ENCODE measurements at regions not wholly inside any gene's neighbourhood (a gene's known extent, or its start where the extent isn't known, plus 50 kb on each side); places are given as distances from the start of the nearest gene placed in this dataset.

GRCh38 chr7:21367081-21367480 is 60.8 kb upstream of the SP4 start:
- H3K4me3 ChIP-seq (ENCODE audit: low read depth, poor library complexity, severe bottlenecking): no peak overlapping the region
- 53 to 64% methylated on average over 3 of the region's 3 CpGs for WGBS, 2 donors
- intact Hi-C loops (cut with DNase I; ENCODE audit: low total_unique reads): no loop called here
- no peak for DNase-seq (ENCODE audit: low spot score in 2 of 2)
- no peak for TF ChIP-seq POLR2A (IDR thresholded peaks at IDR 0.05)
- no peak for TF ChIP-seq CTCF (IDR thresholded peaks at IDR 0.05)

GRCh38 chr7:21367537-21367936 is 60.3 kb upstream of the SP4 start:
- no peak overlapping the region for H3K4me3 ChIP-seq (ENCODE audit: low read depth, poor library complexity, severe bottlenecking)
- WGBS, 2 donors: 88 to 90% methylated on average over 10 of the region's 10 CpGs
- DNase-seq (ENCODE audit: low spot score in 2 of 2): no peak
- intact Hi-C loops (cut with DNase I; ENCODE audit: low total_unique reads): no loop called here
- TF ChIP-seq CTCF (IDR thresholded peaks at IDR 0.05) (no peak), POLR2A (IDR thresholded peaks at IDR 0.05) (no peak)

- DNase-seq (ENCODE audit: low spot score in 2 of 2): no peak
- TF ChIP-seq POLR2A (IDR thresholded peaks at IDR 0.05): no peak
- H3K4me3 ChIP-seq (ENCODE audit: low read depth, poor library complexity, severe bottlenecking): no peak overlapping the region
- 69 to 72% methylated on average over 1 of the region's 1 CpG for WGBS, 2 donors
- intact Hi-C loops (cut with DNase I; ENCODE audit: low total_unique reads): no loop called here
Measured at GRCh38 chr7:21368317-21368716, 59.6 kb upstream of the SP4 start.

- no peak for TF ChIP-seq POLR2A (IDR thresholded peaks at IDR 0.05)
- TF ChIP-seq CTCF (IDR thresholded peaks at IDR 0.05): no peak
- 56 to 66% methylated on average over 9 of the region's 9 CpGs for WGBS, 2 donors
- DNase-seq (ENCODE audit: low spot score in 2 of 2): no peak
- intact Hi-C loops (cut with DNase I; ENCODE audit: low total_unique reads): no loop called here
- H3K4me3 ChIP-seq (ENCODE audit: low read depth, poor library complexity, severe bottlenecking): no peak overlapping the region
Measured at GRCh38 chr7:21370283-21370982, 57.5 kb upstream of the SP4 start.

- 64 to 77% methylated on average over 2 of the region's 2 CpGs for WGBS, 2 donors
- intact Hi-C loops (cut with DNase I; ENCODE audit: low total_unique reads): no loop called here
- no peak for DNase-seq (ENCODE audit: low spot score in 2 of 2)
- TF ChIP-seq POLR2A (IDR thresholded peaks at IDR 0.05) (no peak), CTCF (IDR thresholded peaks at IDR 0.05) (no peak)
- H3K4me3 ChIP-seq (ENCODE audit: low read depth, poor library complexity, severe bottlenecking): no peak overlapping the region
Measured at GRCh38 chr7:21371360-21371759, 56.5 kb upstream of the SP4 start.

- WGBS, 2 donors: 95 to 96% methylated on average over 7 of the region's 7 CpGs
- intact Hi-C loops (cut with DNase I; ENCODE audit: low total_unique reads): no loop called here
- TF ChIP-seq CTCF (IDR thresholded peaks at IDR 0.05) (no peak), POLR2A (IDR thresholded peaks at IDR 0.05) (no peak)
- H3K4me3 ChIP-seq (ENCODE audit: low read depth, poor library complexity, severe bottlenecking): no peak overlapping the region
- no peak for DNase-seq (ENCODE audit: low spot score in 2 of 2)
Measured at GRCh38 chr7:21373031-21373430, 54.9 kb upstream of the SP4 start.

All from lower leg skin (tissue), 4 donors.